Osteocyte (in vitro differentiated cells): ENCODE measurements at regions not wholly inside any gene's neighbourhood (a gene's known extent, or its start where the extent isn't known, plus 50 kb on each side); places are given as distances from the start of the nearest gene placed in this dataset.

Experiments
- DNase-seq: peaks from one replicate; pipeline ENCODE4 v3.0.0; 2021; ENCODE audit warnings: mixed read lengths; ENCODE audit not compliant: unreplicated experiment; ENCODE audit errors: extremely low spot score
- H3K27ac Mint-ChIP-seq: one replicate; pipeline ENCODE4 v1.8.0; 2021; ENCODE audit warnings: mild to moderate bottlenecking, mixed read lengths; ENCODE audit not compliant: unreplicated experiment
- H3K27me3 Mint-ChIP-seq: one replicate; pipeline ENCODE4 v1.8.0; 2021; ENCODE audit warnings: mixed read lengths; ENCODE audit not compliant: unreplicated experiment
- H3K36me3 Mint-ChIP-seq: one replicate; pipeline ENCODE4 v1.8.0; 2021; ENCODE audit warnings: mixed read lengths; ENCODE audit not compliant: unreplicated experiment
- H3K4me1 Mint-ChIP-seq: one replicate; pipeline ENCODE4 v1.8.0; 2021; ENCODE audit warnings: mixed read lengths; ENCODE audit not compliant: unreplicated experiment
- H3K4me3 Mint-ChIP-seq: one replicate; pipeline ENCODE4 v1.8.0; 2021; ENCODE audit warnings: mild to moderate bottlenecking, moderate library complexity, mixed read lengths; ENCODE audit not compliant: unreplicated experiment
- H3K9me3 Mint-ChIP-seq: one replicate; pipeline ENCODE4 v1.8.0; 2021; ENCODE audit warnings: mixed read lengths; ENCODE audit not compliant: unreplicated experiment
- CTCF ChIP-seq: fragments of 200-600 bp; sonication (generic); IDR thresholded peaks from 2 replicates; pipeline ENCODE4 v1.5.0; 2021; ENCODE audit warnings: antibody characterized with exemption, mild to moderate bottlenecking, moderate library complexity

GRCh38 chrX:10965174-10965798 is 145.8 kb upstream of the HCCS start:
- H3K36me3 Mint-ChIP-seq = no peaks in the 10 kb centered on the region
- H3K9me3 Mint-ChIP-seq = peaks cover 15% of the 10 kb centered on the region

GRCh38 chrX:10966057-10966456 is 145.1 kb upstream of the HCCS start:
- peaks cover 14% of the 10 kb centered on the region for H3K9me3 Mint-ChIP-seq
- H3K27ac Mint-ChIP-seq = no peak overlapping the region
- peaks cover 9% of the 10 kb centered on the region for H3K4me1 Mint-ChIP-seq
- no peak for DNase-seq
- TF ChIP-seq CTCF = no peak
- no peaks in the 10 kb centered on the region for H3K36me3 Mint-ChIP-seq
- no peaks in the 10 kb centered on the region for H3K27me3 Mint-ChIP-seq
- H3K4me3 Mint-ChIP-seq = no peak overlapping the region

More at GRCh38 chrX:10965174-10965798, 145.8 kb upstream of the HCCS start:
- H3K4me1 Mint-ChIP-seq = peaks cover 3% of the 10 kb centered on the region
- H3K27me3 Mint-ChIP-seq = no peaks in the 10 kb centered on the region
- H3K27ac Mint-ChIP-seq = no peak overlapping the region
- no peak for TF ChIP-seq CTCF
- DNase-seq = no peak
- no peak overlapping the region for H3K4me3 Mint-ChIP-seq

- no peak for DNase-seq
- Mint-ChIP-seq H3K27me3 (no peaks in the 10 kb centered on the region), H3K9me3 (peaks cover 19% of the 10 kb centered on the region), H3K4me3 (no peak overlapping the region), H3K4me1 (peaks cover 27% of the 10 kb centered on the region), H3K27ac (peak overlapping the region; percentile 67), H3K36me3 (no peaks in the 10 kb centered on the region)
- TF ChIP-seq CTCF = no peak
Measured at GRCh38 chrX:10971176-10971575, 140.0 kb upstream of the HCCS start.

GRCh38 chrX:10971759-10972158 is 139.4 kb upstream of the HCCS start:
- Mint-ChIP-seq H3K4me1 (peaks cover 27% of the 10 kb centered on the region), H3K9me3 (peaks cover 19% of the 10 kb centered on the region), H3K27ac (peak overlapping the region; percentile 67)

GRCh38 chrX:10972706-10973105 is 138.4 kb upstream of the HCCS start:
- no peak for TF ChIP-seq CTCF
- H3K27ac Mint-ChIP-seq = peak overlapping the region; percentile 67
- H3K27me3 Mint-ChIP-seq = no peaks in the 10 kb centered on the region
- peaks cover 19% of the 10 kb centered on the region for H3K9me3 Mint-ChIP-seq
- H3K4me3 Mint-ChIP-seq = no peak overlapping the region
- DNase-seq = no peak
- no peaks in the 10 kb centered on the region for H3K36me3 Mint-ChIP-seq
- H3K4me1 Mint-ChIP-seq = peaks cover 27% of the 10 kb centered on the region

More at GRCh38 chrX:10971759-10972158, 139.4 kb upstream of the HCCS start:
- no peaks in the 10 kb centered on the region for H3K27me3 Mint-ChIP-seq
- no peak overlapping the region for H3K4me3 Mint-ChIP-seq
- no peaks in the 10 kb centered on the region for H3K36me3 Mint-ChIP-seq
- DNase-seq = no peak
- TF ChIP-seq CTCF = no peak
